GM23338 (cell line): ENCODE measurements at regions not wholly inside any gene's neighbourhood (a gene's known extent, or its start where the extent isn't known, plus 50 kb on each side); places are given as distances from the start of the nearest gene placed in this dataset.

Experiments used
- ATAC-seq: fragments of 200-7000 bp; cut with Tn5 transposase; 3 replicates; pipeline ENCODE4 v1.9.1; 2020
- DNase-seq: peaks from one replicate; pipeline ENCODE4 v3.0.0-alpha.2; 2015; ENCODE audit warnings: low spot score
- H2AFZ ChIP-seq: fragments of 200-600 bp; sonication (generic); 2 replicates; pipeline ENCODE4 v1.8.0; 2016; ENCODE audit warnings: antibody characterized with exemption, mild to moderate bottlenecking, moderate library complexity
- H3F3A ChIP-seq: fragments of 200-600 bp; sonication (generic); replicated peaks from 2 replicates; pipeline ENCODE4 v1.8.0; 2017; ENCODE audit warnings: antibody characterized with exemption, mixed run types, low read depth
- H3K27ac ChIP-seq: fragments of 200-600 bp; sonication (generic); 2 replicates; pipeline ENCODE4 v1.6.1; 2016; ENCODE audit warnings: low read depth
- H3K27me3 ChIP-seq: fragments of 200-600 bp; sonication (generic); 2 replicates; pipeline ENCODE4 v1.8.0; 2016; ENCODE audit warnings: mild to moderate bottlenecking, mixed run types, moderate library complexity; ENCODE audit not compliant: insufficient read depth
- H3K36me3 ChIP-seq: fragments of 200-600 bp; sonication (generic); 2 replicates; pipeline ENCODE4 v1.8.0; 2016; ENCODE audit warnings: mild to moderate bottlenecking; ENCODE audit not compliant: insufficient read depth
- H3K4me1 ChIP-seq: fragments of 200-600 bp; sonication (generic); 2 replicates; pipeline ENCODE4 v1.8.0; 2016; ENCODE audit warnings: mild to moderate bottlenecking, moderate library complexity; ENCODE audit not compliant: insufficient read depth
- H3K4me2 ChIP-seq: fragments of 200-600 bp; sonication (generic); 2 replicates; pipeline ENCODE4 v1.7.1; 2017; ENCODE audit warnings: mixed run types
- H3K4me3 ChIP-seq: fragments of 200-600 bp; sonication (generic); 2 replicates; pipeline ENCODE4 v1.6.1; 2016; ENCODE audit warnings: mixed run types
- H3K79me2 ChIP-seq: fragments of 200-600 bp; sonication (generic); replicated peaks from 2 replicates; pipeline ENCODE4 v1.8.0; 2017; ENCODE audit warnings: mild to moderate bottlenecking; ENCODE audit not compliant: insufficient read depth
- H3K9me2 ChIP-seq: fragments of 200-600 bp; sonication (generic); 2 replicates; pipeline ENCODE4 v1.8.0; 2017; ENCODE audit not compliant: insufficient read depth
- H4K20me1 ChIP-seq: fragments of 200-600 bp; sonication (generic); replicated peaks from 2 replicates; pipeline ENCODE4 v1.8.0; 2017; ENCODE audit warnings: mild to moderate bottlenecking; ENCODE audit not compliant: insufficient read depth
- H3K27ac Mint-ChIP-seq: 2 replicates; pipeline ENCODE4 v1.8.0; 2020; ENCODE audit warnings: inconsistent platforms, mild to moderate bottlenecking, moderate library complexity, mixed read lengths
- H3K27me3 Mint-ChIP-seq: 3 replicates; pipeline ENCODE4 v1.8.0; 2022; ENCODE audit warnings: low read depth, mild to moderate bottlenecking, moderate library complexity, mixed read lengths, inconsistent platforms; ENCODE audit not compliant: insufficient read depth, poor library complexity
- H3K36me3 Mint-ChIP-seq: 3 replicates; pipeline ENCODE4 v1.8.0; 2021; ENCODE audit warnings: low read depth, mild to moderate bottlenecking, inconsistent platforms, moderate library complexity, mixed read lengths
- H3K4me1 Mint-ChIP-seq: 3 replicates; pipeline ENCODE4 v1.8.0; 2020; ENCODE audit warnings: mild to moderate bottlenecking, inconsistent platforms, mixed read lengths
- H3K4me3 Mint-ChIP-seq: 3 replicates; pipeline ENCODE4 v1.8.0; 2021; ENCODE audit warnings: moderate library complexity, mild to moderate bottlenecking, inconsistent platforms, mixed read lengths
- H3K9me3 Mint-ChIP-seq: 3 replicates; pipeline ENCODE4 v1.8.0; 2020; ENCODE audit warnings: moderate library complexity, mild to moderate bottlenecking, inconsistent platforms, mixed read lengths
- CREB1 ChIP-seq: fragments of 250-450 bp; sonication (Bioruptor Pico); IDR thresholded peaks from 2 replicates; pipeline ENCODE4 v1.5.0; 2020; ENCODE audit warnings: low read depth, mild to moderate bottlenecking, moderate library complexity
- EZH2 ChIP-seq: fragments of 200-600 bp; sonication (generic); IDR thresholded peaks from one replicate; pipeline ENCODE4 v1.8.0; 2017; ENCODE audit warnings: antibody characterized with exemption, mild to moderate bottlenecking, low read depth; ENCODE audit not compliant: unreplicated experiment
- EZH2phosphoT487 ChIP-seq: fragments of 200-600 bp; sonication (generic); IDR thresholded peaks from one replicate; pipeline ENCODE4 v1.8.1; 2018; ENCODE audit warnings: antibody characterized with exemption; ENCODE audit not compliant: unreplicated experiment
- JUNB ChIP-seq: IDR thresholded peaks from one replicate; pipeline ENCODE4 v1.6.1; 2016; ENCODE audit warnings: antibody characterized with exemption; ENCODE audit not compliant: unreplicated experiment
- NANOG ChIP-seq: IDR thresholded peaks from 2 replicates; pipeline ENCODE4 v1.6.1; 2016; ENCODE audit warnings: antibody characterized with exemption, borderline replicate concordance
- POLR2AphosphoS5 ChIP-seq: IDR thresholded peaks from 2 replicates; pipeline ENCODE4 v1.6.1; 2016; ENCODE audit warnings: antibody characterized with exemption, low read depth
- REST ChIP-seq: IDR thresholded peaks from one replicate; pipeline ENCODE4 v1.6.1; 2018; ENCODE audit warnings: antibody characterized with exemption; ENCODE audit not compliant: unreplicated experiment
- STAT1 ChIP-seq: IDR thresholded peaks from one replicate; pipeline ENCODE4 v1.6.1; 2016; ENCODE audit warnings: antibody characterized with exemption; ENCODE audit not compliant: unreplicated experiment
- ZNF114 ChIP-seq: fragments of 250-450 bp; sonication (Bioruptor Pico); IDR thresholded peaks from 2 replicates; pipeline ENCODE4 v1.5.0; 2020; ENCODE audit warnings: mild to moderate bottlenecking, moderate library complexity
- ZNF331 ChIP-seq: fragments of 250-450 bp; sonication (Bioruptor Pico); IDR thresholded peaks from 2 replicates; pipeline ENCODE4 v1.5.0; 2020; ENCODE audit warnings: low read depth, mild to moderate bottlenecking, moderate library complexity
- ZNF462 ChIP-seq: fragments of 250-450 bp; sonication (Bioruptor Pico); IDR thresholded peaks from 2 replicates; pipeline ENCODE4 v1.5.0; 2020; ENCODE audit warnings: mild to moderate bottlenecking, moderate library complexity
- TF ChIP-seq, protein P1 (sequence below): IDR thresholded peaks from 2 replicates; pipeline ENCODE4 v1.6.1; 2016; ENCODE audit warnings: antibody characterized with exemption
- TF ChIP-seq, protein P2 (sequence below), 2 experiments: fragments of 200-600 bp in 1 of 2; sonication (generic) in 1 of 2; conservative IDR thresholded peaks; 2 replicates each; pipeline versions ENCODE4 v1.5.1 to v1.6.1; 2016 to 2017; ENCODE audit warnings: antibody characterized with exemption in 2 of 2, low read depth in 2 of 2, mild to moderate bottlenecking in 2 of 2, moderate library complexity in 1 of 2

- peaks cover 30% of the 10 kb centered on the region for H3K36me3 Mint-ChIP-seq
- Histone ChIP-seq H3K27me3 (no peaks in the 10 kb centered on the region), H3K9me2 (peaks cover 3% of the 10 kb centered on the region), H4K20me1 (no peaks in the 10 kb centered on the region), H3K79me2 (no peaks in the 10 kb centered on the region), H3F3A (no peaks in the 10 kb centered on the region), H3K36me3 (no peaks in the 10 kb centered on the region), H3K4me2 (peak overlapping the region; percentile 14), H3K4me1 (peaks cover 8% of the 10 kb centered on the region; the same call in 1 of the 2 replicates), H3K27ac (peak overlapping the region; percentile 11), H2AFZ (no peak overlapping the region), H3K4me3 (no peak overlapping the region)
- TF ChIP-seq, protein P1, sequence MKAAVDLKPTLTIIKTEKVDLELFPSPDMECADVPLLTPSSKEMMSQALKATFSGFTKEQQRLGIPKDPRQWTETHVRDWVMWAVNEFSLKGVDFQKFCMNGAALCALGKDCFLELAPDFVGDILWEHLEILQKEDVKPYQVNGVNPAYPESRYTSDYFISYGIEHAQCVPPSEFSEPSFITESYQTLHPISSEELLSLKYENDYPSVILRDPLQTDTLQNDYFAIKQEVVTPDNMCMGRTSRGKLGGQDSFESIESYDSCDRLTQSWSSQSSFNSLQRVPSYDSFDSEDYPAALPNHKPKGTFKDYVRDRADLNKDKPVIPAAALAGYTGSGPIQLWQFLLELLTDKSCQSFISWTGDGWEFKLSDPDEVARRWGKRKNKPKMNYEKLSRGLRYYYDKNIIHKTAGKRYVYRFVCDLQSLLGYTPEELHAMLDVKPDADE: no peak
- TF ChIP-seq NANOG (no peak), CREB1 (CRISPR knock-in tag) (no peak), ZNF114 (CRISPR knock-in tag) (no peak), STAT1 (no peak), REST (no peak), POLR2AphosphoS5 (no peak), ZNF331 (no peak), EZH2phosphoT487 (no peak), ZNF462 (CRISPR knock-in tag) (no peak), JUNB (no peak), EZH2 (no peak)
- TF ChIP-seq, protein P2, sequence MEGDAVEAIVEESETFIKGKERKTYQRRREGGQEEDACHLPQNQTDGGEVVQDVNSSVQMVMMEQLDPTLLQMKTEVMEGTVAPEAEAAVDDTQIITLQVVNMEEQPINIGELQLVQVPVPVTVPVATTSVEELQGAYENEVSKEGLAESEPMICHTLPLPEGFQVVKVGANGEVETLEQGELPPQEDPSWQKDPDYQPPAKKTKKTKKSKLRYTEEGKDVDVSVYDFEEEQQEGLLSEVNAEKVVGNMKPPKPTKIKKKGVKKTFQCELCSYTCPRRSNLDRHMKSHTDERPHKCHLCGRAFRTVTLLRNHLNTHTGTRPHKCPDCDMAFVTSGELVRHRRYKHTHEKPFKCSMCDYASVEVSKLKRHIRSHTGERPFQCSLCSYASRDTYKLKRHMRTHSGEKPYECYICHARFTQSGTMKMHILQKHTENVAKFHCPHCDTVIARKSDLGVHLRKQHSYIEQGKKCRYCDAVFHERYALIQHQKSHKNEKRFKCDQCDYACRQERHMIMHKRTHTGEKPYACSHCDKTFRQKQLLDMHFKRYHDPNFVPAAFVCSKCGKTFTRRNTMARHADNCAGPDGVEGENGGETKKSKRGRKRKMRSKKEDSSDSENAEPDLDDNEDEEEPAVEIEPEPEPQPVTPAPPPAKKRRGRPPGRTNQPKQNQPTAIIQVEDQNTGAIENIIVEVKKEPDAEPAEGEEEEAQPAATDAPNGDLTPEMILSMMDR (conservative IDR thresholded peaks at IDR 0.05; ENCODE audit: low read depth in 2 of 2): no peak
- ATAC-seq (no peak; the same call in 2 of the 3 replicates), DNase-seq (peak; percentile 47)
- H3K27me3 Mint-ChIP-seq: peaks cover 3% of the 10 kb centered on the region
- H3K27ac Mint-ChIP-seq: peak overlapping the region; percentile 88
- peaks cover 22% of the 10 kb centered on the region for H3K9me3 Mint-ChIP-seq
- H3K4me1 Mint-ChIP-seq: peaks cover 17% of the 10 kb centered on the region; the same call in 2 of the 3 replicates
- H3K4me3 Mint-ChIP-seq: peak overlapping the region; percentile 47
These were observed 363.6 kb upstream of the NRP1 start for GRCh38 chr10:33698033-33698432.
